ENCODE measurements at regions not wholly inside any gene's neighbourhood (a gene's known extent, or its start where the extent isn't known, plus 50 kb on each side); places are given as distances from the start of the nearest gene placed in this dataset.

GRCh38 chr12:93157279-93157678 is 220.4 kb upstream of the NUDT4 start:
- no peak overlapping the region for H3K4me2 ChIP-seq (ENCODE audit: low read depth, low read length, poor library complexity, severe bottlenecking)

GRCh38 chr12:93158065-93158843 is 219.5 kb upstream of the NUDT4 start:
- 0 out of 2 replicates have a peak, but pooled peaks cover 3% of the 10 kb centered on the region for H3K9me3 ChIP-seq (ENCODE audit: insufficient read depth, low read length)
- H3K36me3 ChIP-seq (ENCODE audit: low read length) = no peaks in the 10 kb centered on the region
- H2AFZ ChIP-seq (ENCODE audit: low read depth, low read length, severe bottlenecking) = no peak overlapping the region
- H3K9me2 ChIP-seq (replicated peaks; ENCODE audit: insufficient read depth, low read length) = no peaks in the 10 kb centered on the region
- no peak overlapping the region for H3K4me2 ChIP-seq (ENCODE audit: low read depth, low read length, poor library complexity, severe bottlenecking)
- no peak overlapping the region for H3K9ac ChIP-seq (ENCODE audit: low read length)
- no peaks in the 10 kb centered on the region for H3F3A ChIP-seq (ENCODE audit: insufficient read depth)
- H3K27me3 ChIP-seq (ENCODE audit: low read length) = no peaks in the 10 kb centered on the region
- H4K20me1 ChIP-seq (ENCODE audit: low read depth, low read length) = no peaks in the 10 kb centered on the region
- H3K27ac ChIP-seq (ENCODE audit: low read depth, low read length) = no peak overlapping the region
- TF ChIP-seq, protein P1, sequence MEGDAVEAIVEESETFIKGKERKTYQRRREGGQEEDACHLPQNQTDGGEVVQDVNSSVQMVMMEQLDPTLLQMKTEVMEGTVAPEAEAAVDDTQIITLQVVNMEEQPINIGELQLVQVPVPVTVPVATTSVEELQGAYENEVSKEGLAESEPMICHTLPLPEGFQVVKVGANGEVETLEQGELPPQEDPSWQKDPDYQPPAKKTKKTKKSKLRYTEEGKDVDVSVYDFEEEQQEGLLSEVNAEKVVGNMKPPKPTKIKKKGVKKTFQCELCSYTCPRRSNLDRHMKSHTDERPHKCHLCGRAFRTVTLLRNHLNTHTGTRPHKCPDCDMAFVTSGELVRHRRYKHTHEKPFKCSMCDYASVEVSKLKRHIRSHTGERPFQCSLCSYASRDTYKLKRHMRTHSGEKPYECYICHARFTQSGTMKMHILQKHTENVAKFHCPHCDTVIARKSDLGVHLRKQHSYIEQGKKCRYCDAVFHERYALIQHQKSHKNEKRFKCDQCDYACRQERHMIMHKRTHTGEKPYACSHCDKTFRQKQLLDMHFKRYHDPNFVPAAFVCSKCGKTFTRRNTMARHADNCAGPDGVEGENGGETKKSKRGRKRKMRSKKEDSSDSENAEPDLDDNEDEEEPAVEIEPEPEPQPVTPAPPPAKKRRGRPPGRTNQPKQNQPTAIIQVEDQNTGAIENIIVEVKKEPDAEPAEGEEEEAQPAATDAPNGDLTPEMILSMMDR (IDR thresholded peaks at IDR 0.05; ENCODE audit: insufficient read depth, low read length, poor library complexity, severe bottlenecking) = no peak
- no peak for TF ChIP-seq EZH2phosphoT487 (conservative IDR thresholded peaks at IDR 0.05; ENCODE audit: low read length)
- H3K4me3 ChIP-seq (ENCODE audit: insufficient read depth, low read length, poor library complexity, severe bottlenecking) = no peak overlapping the region
- H3K79me2 ChIP-seq (ENCODE audit: insufficient read depth, low read length) = no peaks in the 10 kb centered on the region

More at GRCh38 chr12:93157279-93157678, 220.4 kb upstream of the NUDT4 start:
- Histone ChIP-seq H3K9me3 (ENCODE audit: insufficient read depth, low read length) (0 out of 2 replicates have a peak, but pooled peaks cover 3% of the 10 kb centered on the region), H3K27ac (ENCODE audit: low read depth, low read length) (no peak overlapping the region), H3K36me3 (ENCODE audit: low read length) (no peaks in the 10 kb centered on the region), H3F3A (ENCODE audit: insufficient read depth) (no peaks in the 10 kb centered on the region), H3K4me3 (ENCODE audit: insufficient read depth, low read length, poor library complexity, severe bottlenecking) (no peak overlapping the region), H4K20me1 (ENCODE audit: low read depth, low read length) (no peaks in the 10 kb centered on the region), H3K9ac (ENCODE audit: low read length) (no peak overlapping the region), H3K27me3 (ENCODE audit: low read length) (no peaks in the 10 kb centered on the region), H2AFZ (ENCODE audit: low read depth, low read length, severe bottlenecking) (no peak overlapping the region), H3K79me2 (ENCODE audit: insufficient read depth, low read length) (no peaks in the 10 kb centered on the region), H3K9me2 (replicated peaks; ENCODE audit: insufficient read depth, low read length) (no peaks in the 10 kb centered on the region)
- no peak for TF ChIP-seq EZH2phosphoT487 (conservative IDR thresholded peaks at IDR 0.05; ENCODE audit: low read length)
- TF ChIP-seq, protein P1 (IDR thresholded peaks at IDR 0.05; ENCODE audit: insufficient read depth, low read length, poor library complexity, severe bottlenecking) = no peak

DNA sequence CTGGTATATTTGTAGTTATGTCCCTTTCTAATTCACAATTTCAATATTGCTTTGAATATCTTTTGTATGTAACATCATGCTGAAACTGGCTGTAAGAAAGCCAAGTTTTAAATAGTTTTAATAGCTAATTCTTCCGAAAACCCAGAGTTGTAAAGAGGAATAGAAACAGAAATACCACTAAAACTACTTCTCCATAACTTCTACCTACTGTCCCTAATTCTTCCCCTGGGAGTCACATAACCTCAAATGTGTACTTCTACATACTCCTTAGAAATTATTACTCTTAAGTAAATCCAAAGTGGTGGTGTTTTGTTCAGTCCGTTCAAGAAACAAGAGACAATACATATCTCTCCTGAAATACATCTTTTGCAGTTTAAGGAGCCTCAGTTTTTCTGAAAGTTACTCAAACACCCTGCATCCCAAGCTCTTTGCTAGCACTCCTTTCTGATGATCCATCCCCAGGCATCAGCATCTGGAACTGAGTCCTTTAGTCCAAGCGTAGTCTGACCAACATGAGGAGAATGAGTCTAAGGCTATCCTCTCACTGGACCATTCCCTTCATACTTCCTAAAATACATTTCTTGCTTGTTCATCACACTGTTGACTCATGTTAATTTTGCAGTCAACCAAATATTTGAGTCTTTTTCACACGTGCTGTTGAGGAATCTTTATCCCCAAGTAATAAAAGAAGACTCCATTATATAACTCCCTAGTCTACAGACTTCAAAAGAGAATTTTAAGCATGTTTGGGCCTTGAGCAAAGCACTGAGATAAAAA is 214.3 kb upstream of the NUDT4 start:
- Histone ChIP-seq H3K9ac (ENCODE audit: low read length) (no peak overlapping the region), H3K9me2 (replicated peaks; ENCODE audit: insufficient read depth, low read length) (no peaks in the 10 kb centered on the region), H4K20me1 (ENCODE audit: low read depth, low read length) (no peaks in the 10 kb centered on the region), H3F3A (ENCODE audit: insufficient read depth) (no peaks in the 10 kb centered on the region), H3K27me3 (ENCODE audit: low read length) (no peaks in the 10 kb centered on the region), H3K27ac (ENCODE audit: low read depth, low read length) (no peak overlapping the region), H3K79me2 (ENCODE audit: insufficient read depth, low read length) (no peaks in the 10 kb centered on the region), H2AFZ (ENCODE audit: low read depth, low read length, severe bottlenecking) (no peak overlapping the region), H3K9me3 (ENCODE audit: insufficient read depth, low read length) (0 out of 2 replicates have a peak, but pooled peaks cover 2% of the 10 kb centered on the region), H3K4me3 (ENCODE audit: insufficient read depth, low read length, poor library complexity, severe bottlenecking) (no peak overlapping the region), H3K36me3 (ENCODE audit: low read length) (no peaks in the 10 kb centered on the region), H3K4me2 (ENCODE audit: low read depth, low read length, poor library complexity, severe bottlenecking) (no peak overlapping the region)
- TF ChIP-seq EZH2phosphoT487 (conservative IDR thresholded peaks at IDR 0.05; ENCODE audit: low read length) = no peak
- TF ChIP-seq, protein P1 (IDR thresholded peaks at IDR 0.05; ENCODE audit: insufficient read depth, low read length, poor library complexity, severe bottlenecking) = no peak

All from SU-DHL-6 (cell line).